ENCODE measurements at regions not wholly inside any gene's neighbourhood (a gene's known extent, or its start where the extent isn't known, plus 50 kb on each side); places are given as distances from the start of the nearest gene placed in this dataset.

DNA sequence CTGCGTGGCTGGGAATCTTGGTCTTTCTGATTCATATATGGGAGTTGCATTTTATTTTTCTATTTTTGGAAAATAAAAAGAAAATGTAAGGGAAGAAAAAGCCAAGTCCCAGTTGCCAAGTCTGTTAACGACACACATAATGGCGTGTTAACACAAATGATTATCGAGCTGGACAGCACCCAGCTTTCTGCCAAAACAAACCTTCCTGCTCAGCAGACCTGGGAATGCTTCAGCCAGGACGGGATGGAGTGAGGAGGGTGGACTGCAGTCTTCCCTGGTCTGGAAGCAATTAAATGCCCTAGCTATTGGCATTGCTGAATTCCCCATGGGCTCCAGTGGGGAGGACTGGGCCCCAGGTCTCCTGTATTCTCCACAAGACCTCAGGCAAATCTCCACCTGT is 184.2 kb upstream of the USP24 start:
- no peak for DNase-seq (ENCODE audit: low spot score)

DNA sequence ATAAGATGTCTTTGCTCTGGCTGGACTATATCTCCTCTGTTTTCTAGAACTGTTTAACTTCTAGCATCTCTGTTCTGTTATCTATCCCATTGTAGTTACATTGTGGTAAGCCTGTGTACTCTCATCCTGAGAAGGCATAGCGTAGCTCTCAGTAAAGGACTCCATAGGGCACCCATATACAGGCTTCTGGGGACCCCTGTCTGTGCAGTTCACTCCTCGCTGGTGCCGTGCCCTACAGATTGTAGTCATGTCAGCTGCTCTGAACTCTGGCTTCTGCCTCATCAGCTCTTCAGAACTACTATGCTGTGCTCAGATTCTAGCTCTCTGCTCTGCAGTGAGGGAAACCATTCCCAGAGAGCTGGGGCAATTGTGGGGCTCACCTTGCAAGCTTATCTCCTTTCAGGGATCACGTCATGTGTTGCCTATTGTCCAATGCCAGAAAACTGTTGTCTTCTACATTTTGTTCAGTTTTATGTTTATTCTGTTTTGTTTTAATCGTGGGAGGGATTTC is 181.3 kb upstream of the USP24 start:
- TF ChIP-seq CTCF (IDR thresholded peaks at IDR 0.05; ENCODE audit: extremely low read depth, missing control alignments), result no peak

More for the DNA sequence above, 184.2 kb upstream of the USP24 start:
- TF ChIP-seq CTCF (IDR thresholded peaks at IDR 0.05; ENCODE audit: extremely low read depth, missing control alignments), result no peak

DNA sequence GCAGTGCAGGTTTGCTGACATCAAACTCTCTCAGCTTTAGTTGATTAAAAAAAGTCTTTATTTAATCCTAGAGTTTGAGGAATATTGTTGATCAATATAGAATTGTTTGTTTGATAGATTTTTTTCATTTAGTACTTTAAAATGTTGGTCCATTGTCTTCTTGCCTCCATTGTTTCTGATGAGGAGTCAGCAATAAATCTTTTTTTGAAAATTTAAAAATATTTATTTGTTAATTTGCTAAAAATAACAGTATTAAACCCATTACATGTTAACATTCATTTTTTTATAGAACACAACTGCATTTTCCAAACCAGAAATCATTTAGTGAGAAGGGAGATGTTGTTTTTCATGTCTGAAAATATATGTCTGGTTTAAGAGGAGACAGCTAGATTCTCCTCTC is 173.8 kb upstream of the USP24 start:
- DNase-seq (ENCODE audit: low spot score), result no peak
- TF ChIP-seq CTCF (IDR thresholded peaks at IDR 0.05; ENCODE audit: extremely low read depth, missing control alignments), result no peak

More for the DNA sequence above, 181.3 kb upstream of the USP24 start:
- DNase-seq (ENCODE audit: low spot score), result no peak

DNA sequence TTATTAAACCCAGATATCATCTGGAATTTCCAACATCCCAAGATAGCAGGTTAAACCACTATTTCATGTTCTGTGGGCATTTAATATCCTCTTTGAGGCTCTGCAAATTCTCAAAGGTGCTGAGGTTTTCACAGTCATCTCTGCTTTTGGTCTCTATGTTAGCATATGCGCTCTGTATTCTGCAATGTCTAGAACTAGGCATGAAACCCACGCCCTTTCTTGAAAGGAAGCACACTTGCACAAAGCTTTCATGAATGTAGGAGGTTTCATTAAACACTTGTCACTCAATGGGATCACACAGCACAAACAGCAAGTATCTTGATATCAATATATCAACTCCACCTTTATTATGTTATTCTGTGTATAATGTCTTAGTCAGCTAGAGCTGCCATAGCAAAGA is 172.0 kb upstream of the USP24 start:
- no peak for TF ChIP-seq CTCF (IDR thresholded peaks at IDR 0.05; ENCODE audit: extremely low read depth, missing control alignments)
- no peak for DNase-seq (ENCODE audit: low spot score)

GRCh38 chr1:55386456-55386855 is 171.3 kb upstream of the USP24 start:
- TF ChIP-seq CTCF (IDR thresholded peaks at IDR 0.05; ENCODE audit: extremely low read depth, missing control alignments), result no peak
- DNase-seq (ENCODE audit: low spot score), result no peak

- no peak for TF ChIP-seq CTCF (IDR thresholded peaks at IDR 0.05; ENCODE audit: extremely low read depth, missing control alignments)
- no peak for DNase-seq (ENCODE audit: low spot score)
Measured at GRCh38 chr1:55385402-55386018, 170.3 kb upstream of the USP24 start.

- DNase-seq (ENCODE audit: low spot score), result no peak
- TF ChIP-seq CTCF (IDR thresholded peaks at IDR 0.05; ENCODE audit: extremely low read depth, missing control alignments), result no peak
Measured at GRCh38 chr1:55384637-55385036, 169.5 kb upstream of the USP24 start.

Measured in GM20000 (cell line).